Renal cortical epithelial cell (primary cell): ENCODE measurements at regions not wholly inside any gene's neighbourhood (a gene's known extent, or its start where the extent isn't known, plus 50 kb on each side); places are given as distances from the start of the nearest gene placed in this dataset.
A peak's percentile ranks its signal among the peaks of the same experiment; 100 is the strongest.

ENCODE experiments used
- DNase-seq: peaks from one replicate; pipeline ENCODE4 v3.0.0-alpha.2; 2011; ENCODE audit warnings: low read depth

- DNase-seq: peak; percentile 25
Measured at GRCh38 chr5:77157732-77158532, 52.5 kb upstream of the PDE8B start.

- DNase-seq: no peak
Measured at GRCh38 chr5:77156379-77156778, 54.1 kb upstream of the PDE8B start.

GRCh38 chr5:77155179-77155785, 55.2 kb upstream of the PDE8B start:
- DNase-seq: no peak

- no peak for DNase-seq
Measured at GRCh38 chr5:77152441-77152840, 58.0 kb upstream of the PDE8B start.

- no peak for DNase-seq
Measured at GRCh38 chr5:77151501-77151900, 59.0 kb upstream of the PDE8B start.

- no peak for DNase-seq
Measured at GRCh38 chr5:77146896-77147295, 59.8 kb upstream of the ZBED3 start.

- DNase-seq: peak; percentile 64
Measured at GRCh38 chr5:77145666-77146065, 58.6 kb upstream of the ZBED3 start.

GRCh38 chr5:77144837-77145139, 57.7 kb upstream of the ZBED3 start:
- DNase-seq: no peak

- DNase-seq: peak; percentile 64
Measured at GRCh38 chr5:77143998-77144836, 57.1 kb upstream of the ZBED3 start.

- no peak for DNase-seq
Measured at GRCh38 chr5:77140350-77140749, 53.3 kb upstream of the ZBED3 start.

GRCh38 chr5:77139001-77139400, 51.9 kb upstream of the ZBED3 start:
- DNase-seq: peak; percentile 57
